ENCODE measurements at regions not wholly inside any gene's neighbourhood (a gene's known extent, or its start where the extent isn't known, plus 50 kb on each side); places are given as distances from the start of the nearest gene placed in this dataset.
A peak's percentile ranks its signal among the peaks of the same experiment; 100 is the strongest.

GRCh38 chr10:29217292-29217738, 71.6 kb upstream of the LYZL1 start:
- H3K27me3 ChIP-seq, result no peaks in the 10 kb centered on the region
- no peak overlapping the region for H3K4me2 ChIP-seq
- H3K4me1 Mint-ChIP-seq, result no peaks in the 10 kb centered on the region
- H2AFZ ChIP-seq (replicated peaks), result no peak overlapping the region
- no peaks in the 10 kb centered on the region for H3F3A ChIP-seq (ENCODE audit: low read depth)
- no peaks in the 10 kb centered on the region for H4K20me1 ChIP-seq (ENCODE audit: low read depth)
- no peaks in the 10 kb centered on the region for H3K36me3 Mint-ChIP-seq
- H3K27ac Mint-ChIP-seq, result no peak overlapping the region
- TF ChIP-seq EZH2phosphoT487 (IDR thresholded peaks at IDR 0.05), result no peak
- TF ChIP-seq CTCF (IDR thresholded peaks at IDR 0.05), result no peak
- no peak for TF ChIP-seq EZH2 (IDR thresholded peaks at IDR 0.05)
- no peaks in the 10 kb centered on the region for H3K36me3 ChIP-seq
- H3K4me1 ChIP-seq, result no peaks in the 10 kb centered on the region
- H3K27ac ChIP-seq, result no peak overlapping the region
- H3K4me3 ChIP-seq, result no peak overlapping the region
- DNase-seq (ENCODE audit: low spot score), result no peak
- H3K27me3 Mint-ChIP-seq (ENCODE audit: insufficient read depth, low read depth), result peaks cover 4% of the 10 kb centered on the region
- H3K9me3 ChIP-seq (ENCODE audit: low read depth), result no peaks in the 10 kb centered on the region
- no peak overlapping the region for H3K9ac ChIP-seq
- no peak overlapping the region for H3K4me3 Mint-ChIP-seq
- no peaks in the 10 kb centered on the region for H3K79me2 ChIP-seq (ENCODE audit: low read depth)
- peaks cover 5% of the 10 kb centered on the region for H3K9me3 Mint-ChIP-seq

GRCh38 chr10:29223326-29223725, 65.5 kb upstream of the LYZL1 start:
- Histone ChIP-seq H3K4me1 (peaks cover 3% of the 10 kb centered on the region), H3K9me3 (ENCODE audit: low read depth) (no peaks in the 10 kb centered on the region), H3K79me2 (ENCODE audit: low read depth) (no peaks in the 10 kb centered on the region), H3K27ac (no peak overlapping the region), H3K36me3 (no peaks in the 10 kb centered on the region), H3K9ac (no peak overlapping the region), H3K4me3 (no peak overlapping the region), H2AFZ (replicated peaks) (no peak overlapping the region), H3K4me2 (no peak overlapping the region), H4K20me1 (ENCODE audit: low read depth) (no peaks in the 10 kb centered on the region), H3F3A (ENCODE audit: low read depth) (no peaks in the 10 kb centered on the region), H3K27me3 (no peaks in the 10 kb centered on the region)
- TF ChIP-seq EZH2 (IDR thresholded peaks at IDR 0.05) (no peak), EZH2phosphoT487 (IDR thresholded peaks at IDR 0.05) (no peak), CTCF (IDR thresholded peaks at IDR 0.05) (no peak)
- Mint-ChIP-seq H3K36me3 (no peaks in the 10 kb centered on the region), H3K9me3 (peaks cover 5% of the 10 kb centered on the region), H3K27ac (no peak overlapping the region), H3K4me1 (peaks cover 21% of the 10 kb centered on the region), H3K27me3 (ENCODE audit: insufficient read depth, low read depth) (peaks cover 4% of the 10 kb centered on the region), H3K4me3 (no peak overlapping the region)
- DNase-seq (ENCODE audit: low spot score), result no peak

GRCh38 chr10:29224631-29225030, 64.2 kb upstream of the LYZL1 start:
- H3K27ac ChIP-seq, result no peak overlapping the region
- no peaks in the 10 kb centered on the region for H3K27me3 ChIP-seq
- no peak overlapping the region for H3K4me2 ChIP-seq
- H3K9me3 ChIP-seq (ENCODE audit: low read depth), result no peaks in the 10 kb centered on the region
- Mint-ChIP-seq H3K4me1 (peaks cover 31% of the 10 kb centered on the region), H3K27ac (no peak overlapping the region), H3K9me3 (peaks cover 3% of the 10 kb centered on the region), H3K36me3 (no peaks in the 10 kb centered on the region), H3K4me3 (no peak overlapping the region), H3K27me3 (ENCODE audit: insufficient read depth, low read depth) (peaks cover 2% of the 10 kb centered on the region)
- H3F3A ChIP-seq (ENCODE audit: low read depth), result no peaks in the 10 kb centered on the region
- TF ChIP-seq EZH2phosphoT487 (IDR thresholded peaks at IDR 0.05), result no peak
- no peak for TF ChIP-seq EZH2 (IDR thresholded peaks at IDR 0.05)
- no peak for TF ChIP-seq CTCF (IDR thresholded peaks at IDR 0.05)
- H3K9ac ChIP-seq, result no peak overlapping the region
- H3K36me3 ChIP-seq, result no peaks in the 10 kb centered on the region
- peak overlapping the region; percentile 18 for H2AFZ ChIP-seq (replicated peaks)
- no peaks in the 10 kb centered on the region for H4K20me1 ChIP-seq (ENCODE audit: low read depth)
- DNase-seq (ENCODE audit: low spot score), result no peak
- peaks cover 3% of the 10 kb centered on the region for H3K4me1 ChIP-seq
- no peak overlapping the region for H3K4me3 ChIP-seq
- H3K79me2 ChIP-seq (ENCODE audit: low read depth), result no peaks in the 10 kb centered on the region

Data from neural progenitor cell (in vitro differentiated cells).